Eye (tissue), 1 donor: ENCODE measurements at regions not wholly inside any gene's neighbourhood (a gene's known extent, or its start where the extent isn't known, plus 50 kb on each side); places are given as distances from the start of the nearest gene placed in this dataset.

Source experiments
- DNase-seq: peaks from one replicate; pipeline ENCODE4 v3.0.0-alpha.2; 2015

GRCh38 chr6:102679865-102680264, 1286.4 kb downstream of the GRIK2 start:
- DNase-seq: no peak

- no peak for DNase-seq
These were observed 1283.7 kb downstream of the GRIK2 start for GRCh38 chr6:102677225-102677624.

GRCh38 chr6:102670735-102671134, 1277.2 kb downstream of the GRIK2 start:
- DNase-seq: no peak

GRCh38 chr6:102662851-102663250, 1269.3 kb downstream of the GRIK2 start:
- no peak for DNase-seq

GRCh38 chr6:102660303-102660702, 1266.8 kb downstream of the GRIK2 start:
- DNase-seq: no peak

- no peak for DNase-seq
These were observed 1262.3 kb downstream of the GRIK2 start for GRCh38 chr6:102655823-102656222.

- DNase-seq: no peak
These were observed 1247.9 kb downstream of the GRIK2 start for GRCh38 chr6:102641426-102641825.

- no peak for DNase-seq
These were observed 1238.4 kb downstream of the GRIK2 start for GRCh38 chr6:102631921-102632320.

GRCh38 chr6:102623201-102623600, 1229.7 kb downstream of the GRIK2 start:
- DNase-seq: no peak

- DNase-seq: peak; percentile 22
These were observed 1226.1 kb downstream of the GRIK2 start for GRCh38 chr6:102619585-102619984.

- DNase-seq: no peak
These were observed 1189.1 kb downstream of the GRIK2 start for GRCh38 chr6:102582569-102582968.

GRCh38 chr6:102581378-102582124, 1188.0 kb downstream of the GRIK2 start:
- no peak for DNase-seq

- DNase-seq: no peak
These were observed 1177.9 kb downstream of the GRIK2 start for GRCh38 chr6:102571236-102571908.

GRCh38 chr6:102562713-102563112, 1169.2 kb downstream of the GRIK2 start:
- no peak for DNase-seq

GRCh38 chr6:102553214-102553613, 1159.7 kb downstream of the GRIK2 start:
- peak; percentile 28 for DNase-seq

GRCh38 chr6:102549221-102549874, 1155.8 kb downstream of the GRIK2 start:
- no peak for DNase-seq

- no peak for DNase-seq
These were observed 1131.8 kb downstream of the GRIK2 start for GRCh38 chr6:102525336-102525735.

- no peak for DNase-seq
These were observed 1127.5 kb downstream of the GRIK2 start for GRCh38 chr6:102520966-102521365.

GRCh38 chr6:102517506-102517905, 1124.0 kb downstream of the GRIK2 start:
- no peak for DNase-seq

GRCh38 chr6:102501615-102502014, 1108.1 kb downstream of the GRIK2 start:
- no peak for DNase-seq

- no peak for DNase-seq
These were observed 1101.3 kb downstream of the GRIK2 start for GRCh38 chr6:102494808-102495207.

GRCh38 chr6:102493485-102493884, 1100.0 kb downstream of the GRIK2 start:
- DNase-seq: no peak

GRCh38 chr6:102488729-102489128, 1095.2 kb downstream of the GRIK2 start:
- no peak for DNase-seq

GRCh38 chr6:102485480-102485879, 1092.0 kb downstream of the GRIK2 start:
- DNase-seq: no peak
